HepG2 (cell line): ENCODE measurements at regions not wholly inside any gene's neighbourhood (a gene's known extent, or its start where the extent isn't known, plus 50 kb on each side); places are given as distances from the start of the nearest gene placed in this dataset.
"Not testable (repeated sequence)": the region's sequence is repeated elsewhere in the genome, so short reads cannot be mapped to it uniquely, and the experiment has no call there.

Experiments
- U2AF2 ChIP-seq: fragments of 200-400 bp; formaldehyde crosslinking; IDR thresholded peaks from 2 replicates; pipeline ENCODE4 v1.6.1; 2017; ENCODE audit warnings: low read depth, mild to moderate bottlenecking, low read length
- ZNF749 ChIP-seq: sonication (generic); formaldehyde crosslinking; IDR thresholded peaks from 2 replicates; pipeline ENCODE4 v1.8.0; 2022; ENCODE audit warnings: mild to moderate bottlenecking, missing genetic modification reagents, moderate library complexity, borderline replicate concordance

DNA sequence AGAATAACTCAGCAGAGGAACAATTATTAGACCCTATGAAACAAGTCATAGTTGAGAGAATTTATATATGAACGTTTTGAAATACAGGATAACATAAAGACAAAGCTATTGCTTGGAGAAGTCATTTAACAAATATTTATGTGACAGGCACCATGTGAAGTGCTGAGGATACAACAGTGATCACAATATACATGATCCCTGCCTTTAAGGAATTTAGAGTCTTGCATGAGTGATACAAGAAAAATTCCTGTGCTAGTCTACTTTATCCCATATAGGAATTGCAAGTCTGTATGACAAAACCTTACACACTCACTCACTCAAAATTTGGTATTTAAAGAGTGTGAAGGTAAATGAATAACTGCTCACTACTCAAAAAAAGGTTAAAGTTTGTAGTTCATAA lies 94.5 kb upstream of the NOTCH2NLA start:
- not testable (repeated sequence) for TF ChIP-seq U2AF2; ZNF749 (CRISPR knock-in tag)
